NCI-H82 treated with DMSO at 0.1 percent for 48 hours (cell line): ENCODE measurements at regions not wholly inside any gene's neighbourhood (a gene's known extent, or its start where the extent isn't known, plus 50 kb on each side); places are given as distances from the start of the nearest gene placed in this dataset.
"Not testable (repeated sequence)": the region's sequence is repeated elsewhere in the genome, so short reads cannot be mapped to it uniquely, and the experiment has no call there.

Source experiments
- DNase-seq: peaks from one replicate; lab custom pipeline; 2025; ENCODE audit not compliant: unreplicated experiment; lab: John Stamatoyannopoulos, UW

GRCh38 chr1:203996126-203996525, 76.8 kb upstream of the SOX13 start:
- no peak for DNase-seq

- not testable (repeated sequence) for DNase-seq
Measured at GRCh38 chr1:203998571-203998970, 74.3 kb upstream of the SOX13 start.

GRCh38 chr1:203999618-204000017, 73.3 kb upstream of the SOX13 start:
- DNase-seq = no peak

- no peak for DNase-seq
Measured at GRCh38 chr1:204001166-204001901, 71.6 kb upstream of the SOX13 start.

GRCh38 chr1:204002614-204003013, 70.3 kb upstream of the SOX13 start:
- DNase-seq = peak; percentile 11

GRCh38 chr1:204003536-204003935, 69.4 kb upstream of the SOX13 start:
- DNase-seq = no peak

GRCh38 chr1:204011426-204011825, 61.5 kb upstream of the SOX13 start:
- no peak for DNase-seq

- DNase-seq = no peak
Measured at GRCh38 chr1:204013052-204013451, 59.9 kb upstream of the SOX13 start.

- DNase-seq = no peak
Measured at GRCh38 chr1:204014336-204014735, 58.6 kb upstream of the SOX13 start.

GRCh38 chr1:204014961-204015360, 58.0 kb upstream of the SOX13 start:
- peak; percentile 54 for DNase-seq

GRCh38 chr1:204017032-204017431, 55.9 kb upstream of the SOX13 start:
- no peak for DNase-seq

GRCh38 chr1:204018460-204018859, 54.5 kb upstream of the SOX13 start:
- DNase-seq = no peak
